Embryonic facial prominence (tissue), 1 donor: ENCODE measurements at regions not wholly inside any gene's neighbourhood (a gene's known extent, or its start where the extent isn't known, plus 50 kb on each side); places are given as distances from the start of the nearest gene placed in this dataset.

Source experiments
- DNase-seq: peaks from one replicate; pipeline ENCODE4 v3.0.0-alpha.2; 2016; ENCODE audit errors: extremely low spot score

DNA sequence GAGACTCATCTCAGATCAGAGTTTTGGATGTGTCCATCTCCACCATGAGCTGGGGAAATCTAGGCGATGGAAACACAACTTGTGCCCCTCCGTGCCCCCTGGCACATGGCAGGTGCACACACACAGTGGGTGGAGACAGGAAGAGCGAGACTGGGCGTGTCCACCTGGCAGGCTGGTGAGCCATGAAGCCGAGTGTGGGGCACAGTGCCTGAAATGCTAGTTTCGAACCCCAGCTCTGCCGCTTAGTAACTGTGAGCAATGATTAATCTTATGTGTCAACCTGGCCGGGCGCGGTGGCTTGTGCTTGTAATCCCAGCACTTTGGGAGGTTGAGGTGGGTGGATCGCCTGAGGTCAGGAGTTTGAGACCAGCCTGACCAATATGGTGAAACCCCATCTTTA lies 80.8 kb upstream of the RNU6ATAC start:
- no peak for DNase-seq

DNA sequence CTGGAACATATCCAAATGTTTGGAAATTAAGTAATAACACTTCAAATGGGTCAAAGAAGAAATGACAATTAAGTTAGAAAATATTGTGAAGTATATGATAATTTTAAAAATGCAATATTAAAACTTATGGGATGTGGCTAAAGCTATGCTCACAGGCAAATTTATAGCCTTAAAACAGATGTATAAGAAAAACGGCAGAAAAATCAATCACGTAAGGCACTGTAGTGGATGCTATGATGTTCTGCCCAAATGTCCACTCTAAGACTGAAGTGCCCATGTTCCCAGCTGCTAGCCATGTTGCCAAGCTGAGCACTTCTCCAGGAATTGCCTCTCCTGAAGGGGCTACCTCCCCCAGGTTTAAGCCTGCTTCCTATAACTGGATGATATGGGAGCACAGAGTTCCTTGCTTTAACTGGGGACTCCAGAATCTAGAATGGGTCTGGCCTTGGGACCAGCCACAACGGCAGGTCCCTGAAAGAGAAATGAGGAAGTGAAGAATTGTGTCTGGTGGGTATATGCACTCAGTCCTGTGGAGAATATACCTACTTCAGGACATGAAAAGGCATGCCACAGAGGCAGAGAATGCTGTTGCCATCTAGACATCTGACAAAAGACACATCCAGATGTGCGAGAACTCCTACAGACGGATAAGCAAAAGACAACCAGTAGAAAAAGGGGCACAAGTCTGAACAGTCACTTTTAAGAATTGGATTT lies 78.2 kb upstream of the RXRA start:
- DNase-seq: no peak

DNA sequence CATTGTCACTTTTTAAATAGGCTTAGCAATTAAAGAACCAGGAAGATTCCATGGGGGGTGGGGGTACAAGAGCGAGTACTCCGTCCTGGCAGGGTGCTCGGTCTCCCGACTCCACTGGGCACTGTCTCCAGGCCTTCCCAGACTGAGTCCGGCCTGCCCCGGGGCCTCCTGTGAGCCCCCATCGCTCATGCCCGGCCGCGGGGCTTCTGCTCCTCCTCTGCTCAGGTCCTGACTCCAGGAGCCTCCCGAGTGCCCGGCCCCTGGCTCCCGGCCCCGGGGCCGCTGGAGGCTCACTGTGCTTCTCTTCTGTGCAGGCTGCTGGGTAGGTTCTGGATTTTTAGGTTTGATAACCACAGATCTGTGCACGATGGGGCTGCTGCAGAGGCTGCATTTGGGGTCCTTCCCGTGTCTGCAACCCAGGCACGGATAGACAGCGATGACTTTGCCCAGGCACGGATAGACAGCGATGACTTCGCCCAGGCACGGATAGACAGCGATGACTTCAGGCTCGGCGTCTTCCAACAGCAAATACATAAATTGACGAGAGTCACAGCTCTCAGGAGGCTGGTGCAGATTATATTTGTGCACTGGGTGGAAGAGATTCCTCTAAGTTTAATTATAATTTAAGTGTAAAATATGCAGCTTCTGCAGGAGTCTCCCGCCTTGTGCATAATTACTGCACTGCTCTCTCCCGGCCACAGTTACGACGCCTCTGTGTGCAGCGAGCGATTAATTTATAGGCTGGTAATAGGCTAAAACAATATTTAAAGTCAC lies 74.8 kb upstream of the RXRA start:
- DNase-seq: no peak

DNA sequence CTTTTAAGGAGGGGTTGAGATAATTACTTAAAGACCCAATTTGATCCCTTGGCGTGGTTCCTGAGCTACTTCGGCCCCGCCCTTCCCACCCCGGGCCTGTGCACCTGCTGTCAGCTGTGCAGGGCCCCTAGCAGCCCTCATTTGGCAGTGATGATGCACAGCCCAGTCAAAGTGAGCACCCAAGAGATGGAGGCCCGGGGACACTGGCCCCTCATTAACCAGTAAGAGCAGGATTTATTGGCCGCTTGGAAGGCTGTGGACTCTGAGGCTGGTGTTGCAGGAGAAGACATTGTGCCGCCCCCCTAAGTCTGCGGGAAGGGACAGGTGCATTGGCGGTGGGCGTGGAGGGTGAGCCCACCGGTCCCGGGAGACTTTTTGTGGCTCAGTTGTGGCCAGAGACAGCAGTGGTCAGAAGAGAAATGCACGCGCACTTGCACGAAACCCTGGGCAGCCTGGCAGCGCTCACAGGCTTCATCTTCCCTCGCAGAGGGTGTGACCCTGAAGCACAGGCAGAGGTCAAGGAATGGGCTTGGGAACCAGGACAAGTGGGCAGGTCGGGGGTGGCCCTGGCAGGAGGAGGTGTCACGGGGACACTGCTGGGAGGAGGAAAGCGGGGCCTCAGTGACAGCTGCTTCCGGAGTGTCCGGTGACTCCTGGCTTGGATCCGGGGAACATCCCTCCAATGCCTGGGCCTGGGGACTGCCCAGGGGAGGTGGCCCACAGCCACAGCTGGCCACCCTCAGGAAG lies 74.0 kb upstream of the RXRA start:
- no peak for DNase-seq

DNA sequence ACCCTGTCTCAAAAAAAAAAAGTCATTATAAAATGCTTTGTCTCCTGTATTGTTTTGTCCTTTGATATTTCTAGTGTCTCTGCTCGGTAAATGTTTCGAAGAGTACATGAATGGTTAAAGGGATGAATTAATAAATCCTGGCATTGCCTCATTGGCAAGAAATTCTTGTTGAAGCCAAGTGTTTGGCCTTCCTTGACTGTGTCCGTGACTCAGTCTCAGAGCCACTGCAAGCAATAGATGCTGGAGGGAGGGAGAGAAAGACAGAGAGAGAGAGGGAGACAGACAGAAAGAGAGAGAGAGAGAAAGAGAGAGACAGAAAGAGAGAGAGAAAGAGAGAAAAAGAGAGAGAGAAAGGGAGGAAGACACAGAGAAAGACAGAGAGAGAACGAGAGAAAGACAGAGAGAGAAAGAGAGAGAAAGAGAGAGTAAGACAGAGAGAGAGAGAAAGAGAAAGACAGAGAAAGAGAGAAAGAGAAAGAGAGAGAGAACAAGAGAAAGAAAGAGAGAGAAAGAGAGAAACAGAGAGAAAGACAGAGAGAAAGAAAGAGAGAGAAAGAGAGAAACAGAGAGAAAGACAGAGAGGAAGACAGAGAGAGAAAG lies 72.5 kb upstream of the RXRA start:
- no peak for DNase-seq

DNA sequence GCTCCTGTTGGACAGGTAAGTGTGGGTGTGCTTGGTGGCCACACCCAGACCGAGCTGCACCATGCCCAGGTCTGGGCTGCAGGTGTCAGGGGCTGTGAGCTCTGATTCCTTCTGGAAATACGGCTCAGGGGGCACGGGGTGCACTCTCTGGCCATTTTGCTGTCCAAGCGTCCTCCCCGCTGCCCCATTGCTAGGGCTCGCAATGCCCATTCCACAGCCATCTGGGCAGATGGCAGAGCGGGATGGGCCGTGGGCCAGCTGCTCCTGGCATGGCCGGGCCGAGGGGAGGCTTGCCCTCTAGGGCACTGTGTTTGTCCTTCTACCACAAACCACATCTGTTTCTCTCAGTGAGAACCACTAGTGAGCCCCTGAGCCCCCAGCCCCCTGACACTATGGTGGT lies 67.9 kb upstream of the RXRA start:
- no peak for DNase-seq

DNA sequence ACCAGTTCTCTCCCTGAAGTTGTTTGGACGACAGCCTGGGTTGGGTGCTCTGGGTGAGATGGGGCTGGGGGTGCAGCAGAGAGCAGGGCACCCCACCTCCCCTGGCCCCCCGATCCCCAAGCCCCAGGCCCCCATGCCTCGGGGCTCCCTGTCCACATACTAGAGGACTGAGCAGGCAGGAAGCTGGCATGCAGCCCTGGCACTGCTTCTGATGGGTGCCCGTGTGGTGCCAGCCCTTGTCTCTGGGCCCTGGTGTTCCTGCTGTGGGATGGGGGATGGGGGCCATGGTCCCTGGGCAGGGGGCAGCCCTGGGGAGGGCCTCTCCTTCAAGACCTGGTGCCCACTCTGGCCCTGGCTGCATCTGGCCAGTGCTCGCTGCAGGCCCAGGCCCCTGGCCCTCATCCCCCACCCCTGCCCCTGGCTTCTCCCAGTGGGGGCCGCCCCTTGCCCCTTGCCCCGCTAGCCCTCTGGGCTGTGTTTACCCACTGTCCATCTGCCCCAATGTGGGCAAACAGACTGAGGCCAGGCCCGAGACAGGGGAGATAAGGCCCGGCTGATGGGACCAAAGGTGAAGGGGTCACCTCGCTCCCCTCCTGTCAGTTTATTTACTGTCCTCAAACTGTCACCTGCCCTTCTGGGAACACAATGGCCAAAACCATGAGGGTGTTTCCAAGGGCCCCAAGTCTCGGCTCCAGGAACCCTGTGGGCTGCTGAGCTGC lies 67.3 kb upstream of the RXRA start:
- DNase-seq: no peak

DNA sequence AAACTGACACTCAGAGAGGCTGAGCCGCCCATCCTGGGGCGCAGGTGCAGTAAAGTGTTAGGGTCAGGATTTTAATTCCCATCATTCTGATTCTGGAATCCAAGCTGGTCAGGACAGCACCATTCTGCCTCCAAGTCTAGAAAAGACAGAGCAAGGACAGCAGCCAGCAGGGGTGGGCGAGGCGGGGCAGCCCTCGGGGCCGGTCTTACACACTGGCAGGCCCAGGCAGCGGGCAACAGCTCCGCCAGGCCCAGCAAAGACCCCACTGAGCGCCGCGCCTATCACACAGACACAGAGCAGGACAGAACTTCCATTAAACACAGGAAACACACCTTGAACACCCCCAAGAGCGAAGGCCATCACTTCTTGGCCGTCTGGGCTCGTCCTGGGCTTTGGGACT lies 66.5 kb upstream of the RXRA start:
- DNase-seq: no peak

DNA sequence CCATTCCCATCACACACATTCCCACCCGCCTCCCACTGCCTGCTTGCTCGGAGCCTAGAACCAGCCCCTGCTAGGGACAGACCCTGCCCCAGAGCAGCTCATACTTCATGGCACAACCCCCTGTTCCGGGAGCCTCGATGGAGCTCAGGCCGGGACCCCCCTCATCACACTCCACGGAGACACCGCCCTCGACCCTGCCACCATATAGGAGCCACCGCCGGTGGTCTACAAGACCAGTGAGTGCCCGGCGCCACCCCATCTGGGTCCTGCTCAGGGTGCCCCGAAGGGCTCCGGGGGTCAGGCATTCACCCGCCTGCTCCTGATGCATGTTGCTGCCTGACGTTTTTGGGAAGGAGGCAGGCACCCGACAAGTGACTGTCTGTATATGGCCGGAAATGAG lies 65.5 kb upstream of the RXRA start:
- no peak for DNase-seq

DNA sequence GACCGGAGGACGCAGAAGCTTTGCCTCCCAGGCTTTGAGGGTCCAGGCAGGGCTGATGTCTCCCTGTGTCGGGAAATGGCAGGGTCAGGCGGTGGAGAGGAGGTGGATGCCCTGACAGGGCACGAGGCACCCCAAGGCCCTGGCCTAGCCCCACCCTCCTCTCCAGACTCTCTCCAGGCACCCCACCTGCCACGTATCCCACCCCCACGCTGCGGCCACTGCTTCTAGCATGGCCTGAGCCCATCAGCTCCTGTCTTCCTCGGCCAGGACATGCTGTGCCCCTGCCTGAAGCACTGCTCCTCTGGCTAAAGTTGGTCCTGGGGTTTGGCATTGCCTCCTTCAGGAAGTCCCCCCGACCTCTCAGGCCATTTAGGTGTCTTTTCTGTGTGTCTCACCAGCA lies 64.2 kb upstream of the RXRA start:
- no peak for DNase-seq

DNA sequence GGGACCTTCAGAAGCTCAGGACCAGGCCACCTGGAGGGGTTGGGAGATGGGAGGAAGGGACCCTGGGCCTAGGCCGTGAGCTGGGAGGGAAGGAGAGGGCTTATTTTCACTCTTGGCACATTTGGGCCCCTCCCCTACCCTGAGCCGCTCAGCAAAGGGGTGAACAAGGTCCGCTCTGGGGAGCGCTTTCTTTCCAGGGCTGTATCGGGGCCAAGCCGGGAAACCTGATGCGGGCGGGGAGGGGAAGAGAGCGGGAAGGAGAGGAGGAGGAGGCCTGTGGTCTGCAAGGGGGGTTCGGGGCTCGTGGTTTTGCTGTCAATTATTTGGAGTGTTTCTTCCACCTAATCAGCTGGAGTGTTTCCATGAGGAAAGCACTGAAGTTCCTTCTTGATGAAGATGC lies 62.7 kb upstream of the RXRA start:
- DNase-seq: peak; percentile 59

DNA sequence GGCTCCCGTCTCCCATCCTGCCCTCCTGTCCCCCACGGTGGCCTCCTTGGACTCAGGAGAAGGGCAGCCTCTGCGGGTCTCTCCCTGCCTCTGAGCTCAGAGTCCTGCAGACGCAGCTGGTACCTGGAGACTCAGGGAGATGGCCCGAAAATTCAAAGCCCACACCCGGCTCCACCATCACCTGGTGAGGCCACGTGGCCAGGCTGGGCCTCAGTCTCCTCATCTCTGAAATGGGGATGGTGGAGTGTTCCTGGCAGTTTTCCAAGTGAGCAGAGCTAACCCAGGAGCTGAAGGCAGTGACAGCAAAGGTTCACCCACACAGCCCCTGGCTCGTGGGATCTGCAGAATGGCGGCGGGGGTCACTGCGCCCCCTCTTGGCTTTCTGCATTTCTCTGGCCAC lies 62.1 kb upstream of the RXRA start:
- DNase-seq: no peak

DNA sequence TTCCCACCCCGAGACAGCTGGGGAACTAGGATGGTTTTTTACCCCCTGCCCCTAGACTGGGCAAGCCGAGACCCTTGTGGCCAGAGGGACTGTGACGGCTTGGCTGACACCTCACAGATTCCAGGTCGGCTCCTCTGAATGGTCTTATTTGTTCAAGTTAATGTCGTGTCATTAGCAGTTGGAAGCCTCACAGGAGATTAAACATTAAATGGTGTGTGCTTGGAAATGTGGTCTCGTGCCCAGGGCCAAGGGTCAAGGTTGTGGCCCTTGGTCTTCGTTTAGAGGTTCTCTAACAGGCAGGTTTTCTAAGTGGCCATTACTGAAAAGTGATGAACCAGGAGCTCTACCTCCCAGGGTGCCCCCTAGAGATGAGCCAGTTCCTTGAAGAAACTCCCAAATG lies 61.2 kb upstream of the RXRA start:
- no peak for DNase-seq

DNA sequence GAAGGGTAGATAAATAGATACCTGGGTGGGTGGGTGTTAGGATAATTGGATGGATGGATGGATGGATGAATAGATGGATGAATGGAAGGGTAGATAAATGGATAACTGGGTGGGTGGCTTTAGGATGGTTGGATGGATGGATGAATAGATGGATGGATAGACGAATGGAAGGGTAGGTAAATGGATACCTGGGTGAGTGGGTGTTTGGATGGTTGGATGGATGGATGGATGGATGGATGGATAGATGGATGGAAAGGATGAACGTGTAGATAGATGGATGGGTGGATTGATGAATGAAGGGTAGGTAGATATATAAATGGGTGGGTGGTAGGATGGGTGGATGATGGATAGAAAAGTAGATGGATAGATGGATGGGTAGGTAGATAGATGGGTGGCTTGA lies 59.8 kb upstream of the RXRA start:
- DNase-seq: no peak

DNA sequence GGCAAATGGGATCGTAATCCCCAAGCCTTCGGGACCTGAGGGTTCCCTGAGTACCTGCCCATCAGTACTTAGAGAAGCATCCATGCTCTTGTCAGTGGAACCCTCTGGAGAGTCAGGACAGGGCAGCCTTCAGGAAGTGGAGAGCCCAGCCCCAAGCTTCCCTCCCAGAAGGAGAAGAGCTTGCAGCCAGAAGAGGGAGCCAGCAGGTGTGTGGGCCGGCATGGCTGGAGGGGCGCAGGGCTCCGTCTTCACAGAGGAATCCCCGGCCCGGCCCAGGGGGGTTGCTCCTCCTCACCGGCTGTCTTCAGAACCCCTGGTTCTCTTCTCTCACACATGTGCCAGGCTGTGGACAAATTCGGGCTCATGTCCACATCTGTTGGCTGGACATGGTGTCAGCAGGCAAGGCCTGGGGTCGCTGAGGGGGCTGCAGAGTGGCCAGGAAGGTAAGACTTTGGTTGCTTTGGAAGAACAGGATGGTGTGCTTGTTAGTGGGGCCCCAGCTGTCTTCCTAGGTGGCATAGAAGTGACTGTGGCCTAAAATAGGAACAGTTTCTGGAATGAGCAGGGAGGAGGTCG lies 58.9 kb upstream of the RXRA start:
- no peak for DNase-seq

DNA sequence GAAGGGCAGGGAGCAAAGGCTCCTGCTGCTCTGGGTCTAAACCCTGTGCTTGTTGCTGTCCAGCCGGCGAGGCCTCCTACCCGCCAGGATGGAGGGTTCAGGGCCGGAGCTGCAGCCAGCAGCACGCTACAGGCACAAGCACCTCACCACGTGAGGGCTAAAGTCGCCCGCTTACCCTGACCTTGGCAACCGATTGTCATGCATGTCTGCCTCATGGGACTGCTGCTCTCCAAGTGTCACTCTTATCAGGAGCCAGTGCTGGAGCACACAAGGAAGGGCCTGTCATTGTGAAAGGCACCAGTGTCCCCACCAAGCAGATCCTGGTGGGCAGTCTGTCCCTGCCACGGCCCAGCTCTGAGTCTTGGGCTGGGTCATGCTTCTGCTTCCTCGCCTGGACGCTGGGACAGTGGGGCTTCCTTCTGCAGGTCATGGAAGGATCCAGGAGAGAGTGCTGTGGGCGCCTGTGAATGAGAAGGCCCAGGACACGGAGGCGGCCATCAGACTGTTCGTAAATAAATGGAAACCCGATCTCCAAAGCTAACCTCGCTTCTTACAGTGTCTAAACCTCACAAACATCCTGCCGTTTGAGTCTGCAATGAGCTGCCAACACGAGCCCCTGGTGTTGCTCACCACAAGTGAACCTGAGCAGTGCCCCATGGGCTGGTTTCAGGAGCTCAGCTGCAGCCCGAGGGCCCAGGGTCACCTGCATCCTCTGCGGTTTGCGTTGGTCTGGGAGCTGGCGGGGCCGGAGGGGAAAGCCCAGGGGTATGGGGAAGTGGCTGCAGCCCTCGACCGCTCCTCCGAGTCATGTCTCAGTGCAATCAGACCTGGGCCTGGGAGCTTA lies 58.2 kb upstream of the RXRA start:
- DNase-seq: no peak

DNA sequence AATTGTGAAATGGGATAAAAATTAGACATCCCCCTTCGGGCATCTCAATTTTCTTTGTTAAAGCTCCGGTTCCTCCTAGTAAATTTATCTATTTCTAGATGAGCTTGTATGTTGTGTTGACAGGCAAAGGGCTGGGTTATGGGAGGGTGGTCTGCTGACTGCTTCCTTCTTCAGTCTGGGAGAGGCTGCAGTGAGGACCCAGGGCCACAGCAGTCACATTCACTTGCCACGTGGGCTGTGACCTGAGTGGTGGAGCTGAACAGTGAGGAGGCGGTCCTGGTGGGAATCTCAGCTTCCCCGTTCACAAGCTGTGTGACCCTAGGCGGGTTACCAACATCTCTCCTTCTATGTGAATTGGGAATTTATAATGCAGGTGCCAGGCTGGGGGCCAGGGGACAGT lies 57.5 kb upstream of the RXRA start:
- no peak for DNase-seq

DNA sequence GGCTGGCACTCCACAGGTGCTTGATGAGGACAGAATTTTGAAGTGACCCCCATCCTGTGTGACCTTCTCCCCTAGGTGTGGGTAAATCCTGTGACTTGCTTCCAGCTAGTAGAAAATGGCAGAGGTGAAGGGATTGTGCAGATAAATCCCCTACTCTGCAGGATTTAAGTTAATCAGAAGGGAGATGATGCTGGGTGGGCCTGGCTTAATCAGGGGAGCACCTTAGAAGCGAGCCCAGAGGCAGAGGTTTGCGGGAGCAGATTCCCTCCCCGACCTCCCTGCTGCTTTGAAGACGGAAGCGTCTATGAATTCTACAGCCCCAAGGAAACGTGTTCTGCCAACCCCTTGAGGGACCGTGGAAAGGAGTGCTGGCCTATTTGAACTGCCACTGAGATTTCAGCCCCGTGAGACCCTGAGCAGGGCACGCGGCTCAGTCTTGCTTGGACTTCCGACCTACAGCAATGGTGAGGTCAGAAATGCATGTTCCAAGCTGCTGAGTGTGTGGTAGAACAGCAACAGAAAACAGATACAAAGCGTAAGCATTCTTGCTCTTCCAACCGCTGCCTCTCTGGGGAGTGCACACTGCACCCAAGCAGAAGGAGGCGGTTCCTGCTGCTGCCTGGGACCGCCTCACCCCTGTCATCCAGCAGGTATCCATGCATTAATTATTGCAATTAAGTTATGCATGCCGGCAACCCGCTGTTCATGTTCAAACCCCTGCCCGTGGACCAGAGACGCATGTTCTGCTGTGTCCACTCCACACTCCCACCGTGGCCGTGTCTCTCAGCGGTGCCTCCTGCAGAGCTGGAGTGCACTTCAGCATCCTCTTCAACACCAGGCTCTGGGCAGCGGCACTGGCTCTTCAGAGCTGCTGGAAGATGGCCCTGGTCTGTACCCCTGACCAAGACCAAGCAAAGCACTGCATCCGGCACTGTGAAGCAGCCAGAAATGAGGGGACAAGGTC lies 54.6 kb upstream of the RXRA start:
- DNase-seq: no peak

DNA sequence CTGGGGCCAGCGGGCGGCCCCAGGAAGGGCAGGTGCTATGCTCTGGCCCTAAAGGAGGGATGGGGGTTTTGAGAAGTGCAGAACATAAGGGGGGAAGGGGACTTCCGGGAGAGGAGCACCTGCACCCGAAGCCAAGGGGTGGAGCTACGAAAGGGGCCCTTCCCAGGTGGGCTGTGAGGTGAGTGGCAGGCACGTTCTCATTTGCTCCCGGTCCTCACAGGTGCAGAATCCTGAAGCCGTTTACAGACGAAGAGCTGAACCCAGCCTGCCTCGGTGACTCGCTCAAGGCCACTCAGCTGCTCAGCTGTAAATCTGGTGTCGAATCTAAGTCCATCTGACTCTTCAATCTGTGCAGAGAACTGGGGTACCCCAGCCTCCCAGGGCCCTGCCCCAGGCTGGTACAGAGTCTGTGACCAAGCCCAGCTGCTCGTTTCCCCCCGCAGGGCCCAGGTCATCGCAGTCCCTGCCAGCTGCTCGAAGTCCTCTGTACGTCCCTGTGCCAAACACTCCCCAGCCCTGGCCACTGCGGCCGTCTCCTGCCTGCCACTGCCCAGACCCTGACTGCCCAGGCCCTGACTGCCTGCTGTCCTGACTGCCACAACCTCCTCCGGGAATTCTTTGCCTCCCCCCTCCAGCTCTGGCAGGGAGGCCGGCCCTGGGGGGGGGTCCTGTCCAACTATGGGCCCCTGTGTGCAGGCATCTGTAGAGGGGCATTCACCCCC lies 53.8 kb upstream of the RXRA start:
- no peak for DNase-seq
